GM18508 (cell line): ENCODE measurements at regions not wholly inside any gene's neighbourhood (a gene's known extent, or its start where the extent isn't known, plus 50 kb on each side); places are given as distances from the start of the nearest gene placed in this dataset.

Experiments
- ATAC-seq: cut with Tn5 transposase; IDR thresholded peaks from one replicate; pipeline ENCODE4 v1.9.1; 2021; ENCODE audit warnings: moderate number of reproducible peaks; ENCODE audit not compliant: insufficient read depth, unreplicated experiment

DNA sequence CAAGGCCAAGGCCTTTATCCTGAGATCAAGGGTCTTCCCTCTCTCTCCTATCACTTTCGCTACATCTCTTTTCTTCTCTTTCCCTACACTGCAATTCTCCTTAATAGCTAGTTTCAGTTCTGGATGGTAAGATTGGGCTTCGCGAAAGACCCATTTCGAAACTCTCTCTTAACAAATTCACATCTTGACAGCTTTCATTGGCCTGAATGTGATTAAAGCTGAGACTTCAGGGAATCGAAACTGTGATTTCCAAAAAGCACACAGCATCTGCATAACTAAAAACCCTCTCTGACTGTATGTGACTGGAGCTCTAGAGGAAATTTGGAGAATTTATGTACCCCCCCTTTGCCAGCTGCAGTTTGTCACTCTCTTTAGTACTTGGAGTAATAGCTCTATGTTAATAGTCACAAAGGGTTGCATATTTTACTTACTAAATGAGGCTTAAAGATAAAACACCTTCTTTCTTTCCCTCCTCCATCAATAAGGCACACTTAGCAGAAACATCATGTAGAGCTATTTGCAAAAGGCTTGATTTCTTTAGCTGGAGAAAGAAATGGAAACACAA, 105.3 kb upstream of the FAM20A start:
- ATAC-seq, result no peak

DNA sequence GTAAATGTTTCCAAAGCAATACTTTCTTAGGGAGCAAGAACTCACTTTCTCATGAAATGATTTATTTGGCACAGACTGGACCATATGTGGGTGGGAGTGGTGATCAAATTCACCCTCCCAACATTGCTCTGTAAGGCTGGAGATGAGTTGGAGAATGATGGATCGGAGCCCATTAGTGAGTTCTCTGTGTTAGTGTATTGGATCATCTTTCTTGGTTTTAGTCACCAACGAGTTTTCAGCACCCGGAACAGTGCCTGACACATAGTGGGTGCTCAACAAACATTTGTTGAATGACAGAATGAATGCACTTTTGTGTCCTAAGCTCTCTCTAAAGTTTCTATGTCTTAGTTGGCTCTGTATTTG, 104.5 kb upstream of the FAM20A start:
- ATAC-seq, result no peak

DNA sequence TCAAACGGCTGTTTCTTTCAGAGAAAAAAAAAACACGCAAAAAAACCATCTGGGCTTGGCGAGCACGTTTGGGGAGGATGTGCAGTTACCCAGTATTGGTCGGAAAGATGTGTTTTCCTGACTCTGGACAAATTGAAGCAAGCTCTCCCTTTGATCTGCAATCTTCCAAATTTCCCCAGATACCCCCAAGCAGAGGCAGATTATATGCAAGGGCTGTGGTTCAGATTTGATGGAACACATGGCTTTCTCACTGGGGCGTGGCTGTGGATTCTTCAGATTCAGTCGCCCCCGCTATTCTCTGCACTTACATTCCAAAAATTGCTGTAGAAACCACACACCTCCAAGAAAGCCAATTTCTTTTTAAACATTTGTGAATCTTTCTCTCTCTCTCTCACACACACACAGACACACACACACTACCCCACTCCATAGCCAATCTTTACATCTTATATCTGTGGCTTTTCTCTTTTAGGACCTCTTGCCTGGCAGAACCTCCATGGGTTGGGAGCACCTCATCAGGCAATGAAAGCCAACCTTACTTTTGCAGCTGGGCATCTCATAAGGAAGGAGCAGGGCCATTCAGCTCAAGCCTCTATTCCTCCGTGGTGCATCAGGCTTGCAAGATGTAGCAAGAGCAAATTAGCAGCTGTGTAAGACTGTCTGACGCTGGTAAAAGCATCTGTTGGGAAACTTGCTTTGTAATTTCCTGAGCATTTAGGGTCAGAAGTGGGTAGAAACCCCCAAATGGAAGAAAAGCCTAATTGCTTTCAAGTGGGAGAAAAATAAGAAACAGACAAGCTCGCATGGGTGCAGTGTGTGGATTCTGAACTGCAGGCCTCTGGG, 103.9 kb upstream of the FAM20A start:
- no peak for ATAC-seq

DNA sequence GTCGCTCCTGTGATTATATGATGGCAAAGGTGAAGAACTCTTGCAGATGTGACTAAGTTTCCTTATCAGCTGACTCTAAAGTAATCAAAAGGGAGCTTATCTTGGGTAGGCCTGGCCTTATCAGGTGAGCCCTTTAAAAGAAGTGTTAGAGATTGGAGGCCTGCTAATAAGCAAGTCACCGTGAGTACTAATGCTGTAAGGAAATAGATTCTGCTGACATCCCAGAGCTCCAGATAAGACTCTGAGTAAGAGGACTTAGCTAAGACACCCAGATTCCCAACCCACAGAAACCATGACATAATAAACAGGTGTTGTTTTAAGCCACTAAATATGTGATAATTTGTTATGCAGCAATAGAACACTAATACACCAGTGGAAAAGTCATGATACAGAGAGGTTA, 99.9 kb upstream of the FAM20A start:
- no peak for ATAC-seq

DNA sequence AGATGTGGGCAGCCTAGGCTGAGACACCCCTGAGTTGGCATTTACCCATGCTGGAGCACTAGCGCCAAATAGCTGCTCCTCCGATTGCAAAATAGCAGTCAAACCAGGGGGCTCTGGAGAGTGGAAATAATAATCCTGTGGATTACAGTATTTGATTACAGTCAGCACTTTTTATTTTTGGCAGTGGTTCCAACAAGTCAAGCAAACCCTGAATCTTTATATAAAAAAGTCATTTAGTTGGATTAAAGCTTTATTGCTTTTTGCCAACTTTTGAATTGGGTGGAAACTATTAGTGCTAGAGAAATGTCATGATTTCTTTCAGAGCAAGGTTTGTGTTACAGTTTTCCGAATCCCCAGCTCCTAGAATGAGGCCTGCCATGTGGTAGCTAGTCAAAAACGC, 99.3 kb upstream of the FAM20A start:
- no peak for ATAC-seq

DNA sequence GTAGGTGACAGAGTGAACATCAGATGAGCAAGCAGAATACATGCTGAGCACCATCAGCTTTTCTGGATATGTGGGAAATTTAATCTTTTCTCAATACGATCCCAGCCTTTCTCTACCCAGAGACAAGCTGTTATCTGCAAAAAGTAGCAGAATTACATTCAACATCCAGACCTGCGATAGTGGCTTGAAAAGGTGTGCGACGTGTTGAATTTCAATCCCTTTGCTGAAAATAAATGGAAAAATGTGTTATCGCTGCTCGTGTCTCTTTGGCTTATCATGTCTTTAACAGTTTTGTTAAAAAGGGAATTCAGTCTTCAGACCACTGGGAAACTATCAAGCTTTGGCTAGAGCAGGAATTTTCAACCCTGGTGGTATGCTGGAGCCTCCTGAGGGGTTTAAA, 98.8 kb upstream of the FAM20A start:
- ATAC-seq, result no peak

DNA sequence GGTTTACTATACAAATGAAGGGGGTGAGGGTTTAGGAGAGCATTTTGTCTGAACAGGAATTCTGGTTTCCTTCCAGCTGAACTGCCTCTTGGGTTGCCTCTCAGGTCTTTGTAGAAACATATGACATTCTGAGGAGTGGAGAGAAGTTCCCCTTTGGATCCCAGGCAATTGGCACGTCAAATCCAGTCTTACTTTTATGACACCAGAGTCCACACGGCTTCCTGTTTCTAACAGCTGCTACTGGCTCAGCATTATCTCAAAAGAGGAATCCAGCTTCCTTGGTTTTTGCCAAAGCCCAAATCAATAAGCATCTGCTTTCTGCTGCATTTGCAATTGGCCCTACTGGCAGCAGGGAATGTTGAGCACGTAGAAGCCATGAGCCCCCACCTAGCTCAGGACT, 97.6 kb upstream of the FAM20A start:
- ATAC-seq, result no peak

DNA sequence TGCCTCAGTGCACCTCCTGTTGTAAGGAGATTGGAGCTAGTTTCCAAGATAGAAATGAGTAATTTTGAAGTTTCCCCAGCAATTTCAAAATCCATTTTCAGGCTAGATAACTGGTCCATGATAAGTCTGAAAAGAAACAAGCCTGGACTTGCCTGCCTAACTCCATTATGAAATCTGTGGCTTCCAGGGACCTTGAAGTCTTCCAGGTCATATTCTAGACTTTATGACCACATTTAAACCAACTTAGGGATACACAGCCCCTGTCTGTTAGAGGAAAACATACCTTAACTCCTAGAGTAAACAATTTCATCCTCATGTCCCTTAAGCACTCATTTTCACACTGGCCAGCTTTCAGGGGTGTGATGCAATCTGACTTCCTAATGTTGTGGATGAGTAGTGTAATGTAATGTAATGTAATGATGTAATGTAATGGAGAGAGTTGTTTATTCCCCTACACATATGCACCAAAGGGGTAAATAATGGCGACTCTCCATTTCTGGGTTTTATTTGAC, 96.7 kb upstream of the FAM20A start:
- ATAC-seq, result no peak

DNA sequence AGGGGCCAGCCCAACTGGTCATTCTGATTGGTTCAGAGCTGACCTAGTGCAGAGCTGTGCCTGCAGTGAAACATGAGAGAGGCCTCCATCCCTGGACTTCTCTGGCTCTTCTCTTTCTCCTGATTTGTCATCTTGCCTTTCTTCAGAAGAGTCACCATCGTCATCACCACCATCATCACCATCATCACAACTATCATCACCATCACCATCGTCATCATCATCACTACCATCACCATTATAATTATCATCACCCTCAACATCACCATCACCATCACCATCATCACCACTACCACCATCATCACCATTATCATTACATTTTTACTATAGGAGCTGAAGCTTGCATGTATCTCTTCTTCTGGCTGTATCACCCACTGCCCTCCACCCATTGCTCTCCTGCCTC, 94.5 kb upstream of the FAM20A start:
- no peak for ATAC-seq

DNA sequence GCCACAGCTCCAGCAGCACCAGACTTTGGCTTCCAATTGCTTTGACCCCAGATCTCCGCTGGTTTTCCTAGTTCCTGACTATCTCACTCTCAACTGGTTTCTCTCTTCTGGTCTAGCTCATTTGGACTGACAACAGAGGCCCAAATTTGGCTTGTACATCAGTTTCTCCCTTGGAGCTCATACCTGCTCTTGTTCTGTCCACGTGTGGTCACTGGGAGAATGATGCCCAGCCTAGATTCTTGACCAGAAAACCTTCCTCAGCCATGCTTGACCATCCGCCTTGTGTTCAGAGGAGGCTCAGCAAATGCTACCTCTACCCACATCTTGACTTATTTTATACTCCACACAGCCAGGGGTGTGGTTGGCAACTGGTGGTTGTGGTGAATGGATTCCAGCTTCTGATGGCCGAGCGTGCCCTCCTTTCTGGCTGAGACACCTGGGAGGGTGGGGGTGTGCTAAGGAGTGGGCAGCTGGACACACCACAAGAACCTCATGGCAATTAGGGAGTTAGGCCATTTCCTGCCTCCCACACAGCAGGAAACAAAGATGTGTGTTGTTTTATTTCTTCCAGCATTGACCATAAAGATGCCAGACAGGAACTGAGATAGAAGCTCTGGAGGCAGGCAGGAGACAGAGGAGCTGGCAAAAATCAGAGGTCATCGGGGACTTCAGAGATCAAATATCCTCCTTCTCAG, 93.8 kb upstream of the FAM20A start:
- ATAC-seq, result no peak

DNA sequence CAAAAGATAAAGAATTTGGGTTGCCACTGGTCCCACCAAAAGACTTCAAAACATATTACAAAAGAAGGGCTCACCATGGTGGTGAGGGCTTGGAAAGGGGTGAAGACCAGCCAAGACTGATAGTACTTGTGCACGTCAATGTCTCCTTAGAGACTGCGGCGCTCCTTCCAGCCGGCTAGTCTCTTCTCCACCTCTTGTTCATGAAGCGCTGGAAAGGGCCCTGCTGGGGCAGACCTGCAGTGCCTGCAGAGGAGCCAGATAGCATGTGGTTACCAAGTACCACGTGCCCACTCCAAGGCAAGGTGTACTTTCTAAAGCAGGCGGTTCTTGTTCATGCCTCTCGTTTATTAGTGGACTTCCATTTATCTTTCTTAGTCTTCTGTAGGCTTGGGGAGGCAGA, 92.7 kb upstream of the FAM20A start:
- no peak for ATAC-seq

DNA sequence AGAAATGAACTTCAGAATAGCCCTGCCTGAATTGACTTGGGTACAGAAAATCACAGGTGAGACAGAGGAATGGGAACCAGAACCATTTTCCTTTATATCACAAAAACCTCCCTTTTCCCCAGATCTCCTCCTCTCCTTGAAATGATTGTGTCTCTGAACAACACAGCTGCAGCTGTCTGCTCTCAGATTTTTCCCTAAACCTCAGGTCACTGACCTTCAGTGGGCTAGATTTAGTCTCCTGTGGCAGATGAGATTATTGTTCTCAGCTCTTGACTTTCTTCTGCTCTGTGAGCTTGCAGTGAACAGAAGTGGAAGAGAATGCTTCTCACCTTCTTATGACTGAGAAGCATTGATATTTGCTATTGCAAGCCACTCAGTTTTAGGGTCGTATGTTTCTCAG, 92.3 kb upstream of the FAM20A start:
- ATAC-seq, result no peak

DNA sequence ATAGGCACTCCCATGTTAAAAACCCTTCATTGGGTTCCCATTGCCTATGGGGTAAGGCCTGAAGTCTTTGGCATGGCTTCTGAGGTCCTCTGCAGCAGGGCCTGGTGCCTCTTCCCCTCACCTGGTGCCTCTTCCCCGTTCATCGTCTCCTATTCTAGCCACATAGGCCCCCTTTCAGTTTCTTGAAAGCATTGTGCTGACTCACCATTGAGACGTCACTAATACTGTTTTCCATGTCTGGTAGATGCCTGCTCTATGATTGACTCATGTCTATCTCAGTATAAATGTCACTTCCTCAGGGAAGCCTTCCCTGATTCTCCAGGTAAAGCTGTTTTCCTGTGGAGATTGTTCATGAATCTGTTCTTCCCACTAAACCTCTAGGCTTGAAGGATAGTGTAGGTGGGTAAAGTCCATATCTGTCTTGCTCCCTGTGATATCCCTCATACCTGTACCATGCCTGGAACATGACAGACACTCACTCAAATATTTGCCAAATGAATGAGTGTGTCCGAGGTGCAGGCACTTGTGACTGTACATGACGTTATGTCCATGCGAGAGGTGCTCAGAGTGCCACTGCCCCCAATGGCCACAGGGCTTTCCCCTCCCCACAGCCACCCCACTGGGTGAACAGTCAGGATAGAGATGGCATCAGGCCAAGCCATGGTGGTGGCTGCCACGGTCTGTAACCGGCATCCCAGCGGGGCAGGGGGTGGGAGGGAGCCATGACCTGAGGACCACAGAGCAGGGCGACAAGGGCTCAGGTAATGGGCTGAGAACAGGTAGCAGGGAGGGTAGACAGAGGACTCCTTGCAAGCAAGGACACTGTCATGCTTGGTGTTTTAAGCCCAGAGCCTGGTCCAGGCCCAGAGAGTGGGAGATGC, 85.2 kb upstream of the FAM20A start:
- ATAC-seq, result no peak

DNA sequence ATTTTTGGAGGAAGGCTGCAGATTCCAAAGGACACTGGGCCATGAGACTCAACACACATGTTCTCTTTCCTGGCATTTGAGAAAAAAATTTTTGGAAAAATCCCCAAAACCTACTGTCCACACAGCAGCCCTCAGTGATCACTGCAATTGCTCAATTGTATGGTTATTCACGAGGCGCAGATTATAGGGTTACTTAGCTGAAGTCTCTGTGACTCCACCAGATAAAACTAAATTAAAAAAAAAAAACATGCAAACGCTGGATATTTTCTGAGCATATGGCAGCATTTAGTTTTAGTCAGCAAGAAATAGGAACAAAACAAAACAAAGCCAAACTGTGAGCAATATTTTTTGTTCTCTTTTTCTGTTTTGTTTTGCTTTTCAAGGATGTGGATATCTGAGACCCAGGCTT, 83.8 kb upstream of the FAM20A start:
- ATAC-seq, result no peak

DNA sequence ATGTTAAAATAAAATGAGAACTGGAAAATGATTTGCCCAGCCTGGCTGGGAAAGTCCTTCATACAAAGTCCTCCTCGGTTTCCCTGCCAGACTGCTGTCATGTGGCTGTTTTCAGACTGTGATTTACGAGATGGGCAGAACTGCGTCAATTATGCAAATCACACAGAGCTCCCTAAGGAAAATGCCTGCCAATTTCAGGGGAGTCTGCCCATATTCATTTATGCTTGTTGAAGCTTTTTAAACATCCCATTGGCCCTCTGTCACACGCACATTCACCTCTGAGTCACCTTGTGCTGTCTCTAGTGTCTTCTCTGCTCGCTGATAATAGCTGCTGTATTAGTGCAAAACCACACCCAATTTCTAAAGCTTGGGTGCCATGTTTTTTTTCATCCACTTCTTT, 81.7 kb upstream of the FAM20A start:
- no peak for ATAC-seq

DNA sequence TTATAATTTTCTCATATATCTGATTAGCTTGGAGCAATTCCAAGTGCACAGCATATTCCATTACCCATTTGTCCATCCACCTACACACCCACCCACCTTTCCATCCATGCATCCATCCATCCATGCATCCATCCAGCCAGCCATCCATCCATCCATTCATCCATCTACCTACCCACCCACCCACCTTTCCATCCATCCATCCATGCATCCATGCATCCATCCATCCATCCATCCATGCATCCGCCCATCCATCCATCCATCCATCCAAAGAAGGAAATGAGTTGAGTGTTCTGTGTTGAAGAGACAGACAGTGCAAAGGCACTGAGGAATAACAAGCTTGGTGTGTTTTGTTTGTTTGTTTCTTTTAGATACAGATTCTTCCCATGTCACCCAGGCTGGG, 78.7 kb upstream of the FAM20A start:
- no peak for ATAC-seq

DNA sequence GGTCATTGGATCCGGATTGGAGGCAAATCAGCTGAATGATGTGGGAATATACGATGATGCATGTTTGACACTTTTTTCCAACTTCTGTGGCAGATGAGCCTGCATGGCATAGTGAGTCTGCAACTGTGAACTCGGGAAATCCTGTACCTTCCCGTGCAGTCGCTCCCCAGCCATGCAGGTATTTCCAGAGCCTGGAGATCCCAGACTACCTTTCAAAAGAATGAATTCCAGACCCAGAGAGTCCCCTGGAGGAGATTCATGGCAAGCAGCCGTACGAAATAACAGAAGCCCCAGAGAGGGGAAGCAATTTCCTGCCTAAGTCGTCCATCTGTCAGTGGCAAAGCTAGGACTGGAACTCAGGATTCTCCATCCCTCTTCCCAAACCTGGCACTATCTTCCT, 75.7 kb upstream of the FAM20A start:
- ATAC-seq, result no peak

DNA sequence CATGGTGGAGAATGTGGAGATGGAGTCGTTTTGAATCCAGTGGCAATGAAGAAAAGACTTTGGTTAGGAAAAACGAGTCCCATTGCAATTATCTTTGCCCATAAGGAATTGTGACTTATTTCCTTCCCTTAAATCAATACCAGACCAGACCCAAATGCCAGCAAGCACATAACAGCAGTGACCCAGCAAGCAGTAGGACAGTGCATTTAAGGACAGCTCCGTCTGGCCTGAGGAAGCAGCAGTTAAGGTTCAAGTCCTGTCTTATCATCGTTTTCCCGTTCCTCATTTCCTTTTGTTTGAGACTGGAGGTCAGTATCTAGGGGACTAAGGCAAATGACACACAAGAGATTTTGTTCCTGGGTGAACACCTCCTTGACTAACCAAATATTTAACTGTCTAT, 74.6 kb upstream of the FAM20A start:
- ATAC-seq, result no peak

DNA sequence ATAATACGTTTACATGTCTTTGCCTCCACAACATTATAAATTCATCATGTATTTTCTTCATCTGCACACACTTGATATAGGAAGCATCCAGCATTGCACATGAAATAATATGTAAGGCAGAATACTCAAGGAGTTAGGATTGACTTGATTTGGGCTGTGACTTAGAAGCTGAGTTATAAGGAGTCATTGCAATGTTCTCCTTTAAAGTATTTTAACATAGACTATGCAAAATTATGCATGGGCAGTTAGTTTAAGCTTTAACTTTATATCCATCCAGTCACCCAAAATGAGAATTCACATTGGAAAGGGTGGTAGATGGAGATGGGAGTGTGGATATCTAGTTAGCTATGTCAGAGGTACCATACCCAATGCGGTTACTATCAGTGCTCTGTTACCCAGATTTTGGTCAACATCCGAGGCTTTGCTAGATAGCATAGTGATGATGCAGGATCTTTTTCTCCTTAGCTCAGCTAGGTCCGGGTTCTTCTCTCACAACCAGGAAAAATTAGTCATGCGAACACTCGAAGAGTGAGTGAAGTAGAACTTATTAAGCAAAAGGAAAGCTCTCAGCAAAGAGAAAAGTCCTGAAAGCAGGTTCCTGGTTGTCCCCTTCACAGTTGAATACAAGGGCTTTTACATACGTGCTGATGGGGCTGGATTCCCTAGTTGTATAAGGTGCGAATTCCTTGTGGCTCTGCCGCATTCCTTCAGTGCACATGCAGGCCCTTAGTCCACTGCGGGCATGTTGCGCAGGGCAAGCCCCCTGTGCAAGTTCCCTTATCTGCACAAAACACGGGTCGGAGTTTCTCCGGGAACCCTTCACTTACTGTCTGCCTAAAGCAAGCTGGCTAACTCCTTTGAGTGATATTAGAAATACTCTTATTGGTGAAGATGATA, 73.1 kb upstream of the FAM20A start:
- ATAC-seq, result no peak
